ENCODE measurements at regions not wholly inside any gene's neighbourhood (a gene's known extent, or its start where the extent isn't known, plus 50 kb on each side); places are given as distances from the start of the nearest gene placed in this dataset.

DNA sequence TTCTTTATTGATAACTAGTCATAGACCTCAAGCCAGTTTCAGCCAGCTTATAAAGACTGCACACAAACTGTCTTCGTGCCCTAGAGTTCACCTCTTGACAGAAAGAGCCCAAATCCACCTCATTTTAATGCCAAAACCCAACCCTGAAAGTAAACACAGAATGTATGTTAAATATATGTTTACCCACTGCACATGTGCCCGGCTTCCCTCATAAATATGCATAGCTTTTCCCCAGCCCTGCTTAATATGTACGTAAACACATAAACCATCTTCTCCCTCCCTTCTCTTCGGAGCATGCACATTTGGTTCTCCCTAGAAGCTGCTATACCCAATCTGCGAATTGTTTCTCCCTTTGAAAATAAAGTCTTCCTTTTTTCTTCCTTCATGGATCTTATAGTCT, 73.9 kb upstream of the XIRP2 start:
- TF ChIP-seq GATA2 (IDR thresholded peaks at IDR 0.05; ENCODE audit: low read depth, low read length) (no peak), GATA3 (IDR thresholded peaks at IDR 0.05; ENCODE audit: low read depth, low read length) (no peak)

Measured in SH-SY5Y (cell line).